H9 (cell line): ENCODE measurements at regions not wholly inside any gene's neighbourhood (a gene's known extent, or its start where the extent isn't known, plus 50 kb on each side); places are given as distances from the start of the nearest gene placed in this dataset.

ENCODE experiments used
- DNase-seq: peaks from one replicate; pipeline ENCODE4 v3.0.0-alpha.2; 2017
- H2AFZ ChIP-seq: one replicate; pipeline ENCODE4 v1.6.1; 2013; ENCODE audit warnings: mild to moderate bottlenecking, low read length, control low read depth, moderate library complexity
- H2AK5ac ChIP-seq: 2 replicates; pipeline ENCODE4 v1.6.1; 2013; ENCODE audit warnings: low read length, control low read depth, mixed read lengths; ENCODE audit not compliant: insufficient read length
- H2BK120ac ChIP-seq: one replicate; pipeline ENCODE4 v1.6.1; 2013; ENCODE audit warnings: low read depth, mild to moderate bottlenecking, low read length, control low read depth, inconsistent platforms; ENCODE audit not compliant: poor library complexity, severe bottlenecking
- H2BK12ac ChIP-seq: 2 replicates; pipeline ENCODE4 v1.6.1; 2013; ENCODE audit warnings: low read length, control low read depth, mixed read lengths, low read depth; ENCODE audit not compliant: insufficient read length
- H2BK15ac ChIP-seq: 2 replicates; pipeline ENCODE4 v1.6.1; 2013; ENCODE audit warnings: low read depth, low read length, control low read depth
- H2BK20ac ChIP-seq: one replicate; pipeline ENCODE4 v1.6.1; 2013; ENCODE audit warnings: low read depth, mild to moderate bottlenecking, low read length, control low read depth, inconsistent platforms; ENCODE audit not compliant: poor library complexity, severe bottlenecking
- H2BK5ac ChIP-seq: 2 replicates; pipeline ENCODE4 v1.6.1; 2013; ENCODE audit warnings: low read length, control low read depth, mixed read lengths; ENCODE audit not compliant: insufficient read length
- H3K14ac ChIP-seq: 2 replicates; pipeline ENCODE4 v1.6.1; 2013; ENCODE audit warnings: low read length, control low read depth; ENCODE audit not compliant: insufficient read depth
- H3K18ac ChIP-seq: 2 replicates; pipeline ENCODE4 v1.6.1; 2013; ENCODE audit warnings: low read depth, mild to moderate bottlenecking, mixed read lengths, low read length, control low read depth; ENCODE audit not compliant: insufficient read length
- H3K23ac ChIP-seq: 2 replicates; pipeline ENCODE4 v1.6.1; 2013; ENCODE audit warnings: low read length, control low read depth, mixed read lengths, low read depth; ENCODE audit not compliant: insufficient read length
- H3K23me2 ChIP-seq: 2 replicates; pipeline ENCODE4 v1.6.1; 2013; ENCODE audit warnings: low read depth, mild to moderate bottlenecking, mixed read lengths, low read length, control low read depth; ENCODE audit not compliant: insufficient read length, poor library complexity, severe bottlenecking
- H3K27ac ChIP-seq: 2 replicates; pipeline ENCODE4 v1.5.1; 2013; ENCODE audit warnings: low read length, control low read depth, mixed read lengths, low read depth; ENCODE audit not compliant: insufficient read length
- H3K27me3 ChIP-seq: 2 replicates; pipeline ENCODE4 v1.6.1; 2013; ENCODE audit warnings: low read length, control low read depth, inconsistent platforms; ENCODE audit not compliant: insufficient read depth
- H3K4ac ChIP-seq: 2 replicates; pipeline ENCODE4 v1.6.1; 2013; ENCODE audit warnings: low read depth, mild to moderate bottlenecking, control low read depth, inconsistent platforms, low read length, moderate library complexity
- H3K4me1 ChIP-seq: 2 replicates; pipeline ENCODE4 v1.6.1; 2013; ENCODE audit warnings: low read length, control low read depth, inconsistent platforms; ENCODE audit not compliant: insufficient read depth
- H3K4me2 ChIP-seq: 2 replicates; pipeline ENCODE4 v1.6.1; 2013; ENCODE audit warnings: low read length, control low read depth, mixed read lengths; ENCODE audit not compliant: insufficient read length, insufficient read depth
- H3K56ac ChIP-seq: 2 replicates; pipeline ENCODE4 v1.6.1; 2013; ENCODE audit warnings: low read depth, mild to moderate bottlenecking, mixed read lengths, low read length, control low read depth; ENCODE audit not compliant: insufficient read length
- H3K79me1 ChIP-seq: 2 replicates; pipeline ENCODE4 v1.6.1; 2013; ENCODE audit warnings: low read depth, mild to moderate bottlenecking, moderate library complexity, low read length, control low read depth, inconsistent platforms; ENCODE audit not compliant: insufficient read depth, poor library complexity, severe bottlenecking
- H3K79me2 ChIP-seq: 2 replicates; pipeline ENCODE4 v1.6.1; 2013; ENCODE audit warnings: low read length, control low read depth, inconsistent platforms; ENCODE audit not compliant: insufficient read depth
- H3K9ac ChIP-seq: 2 replicates; pipeline ENCODE4 v1.6.1; 2013; ENCODE audit warnings: low read length, control low read depth, mixed read lengths; ENCODE audit not compliant: insufficient read length; ENCODE audit errors: extremely low read depth
- H3K9me3 ChIP-seq: one replicate; pipeline ENCODE4 v1.6.1; 2013; ENCODE audit warnings: low read depth, low read length, inconsistent platforms; ENCODE audit not compliant: control insufficient read depth
- H3T11ph ChIP-seq: one replicate; pipeline ENCODE4 v1.6.1; 2013; ENCODE audit warnings: mild to moderate bottlenecking, low read length, control low read depth, inconsistent platforms
- H4K20me1 ChIP-seq: one replicate; pipeline ENCODE4 v1.6.1; 2013; ENCODE audit not compliant: control insufficient read depth, insufficient read length, insufficient read depth
- H4K5ac ChIP-seq: 2 replicates; pipeline ENCODE4 v1.6.1; 2013; ENCODE audit warnings: low read depth, mild to moderate bottlenecking, mixed read lengths, low read length, control low read depth; ENCODE audit not compliant: insufficient read length
- H4K8ac ChIP-seq: replicated peaks from 2 replicates; pipeline ENCODE4 v1.6.1; 2013; ENCODE audit warnings: low read length, control low read depth, mixed read lengths, low read depth; ENCODE audit not compliant: insufficient read length
- H4K91ac ChIP-seq: 2 replicates; pipeline ENCODE4 v1.6.1; 2013; ENCODE audit warnings: low read depth, mild to moderate bottlenecking, moderate library complexity, mixed read lengths, low read length, control low read depth; ENCODE audit not compliant: insufficient read length
- H3K27ac Mint-ChIP-seq, 3 experiments: 2 replicates in 2 of 3; 3 replicates in 1 of 3; pipeline ENCODE4 v1.8.0; 2020 to 2021; ENCODE audit warnings: mixed read lengths in 3 of 3, mild to moderate bottlenecking in 1 of 3, moderate library complexity in 1 of 3
- H3K27me3 Mint-ChIP-seq: 2 replicates; pipeline ENCODE4 v1.8.0; 2021; ENCODE audit warnings: low read depth, mild to moderate bottlenecking, moderate library complexity, mixed read lengths
- H3K36me3 Mint-ChIP-seq, 3 experiments: 2 replicates in 2 of 3; 3 replicates in 1 of 3; pipeline ENCODE4 v1.8.0; 2020 to 2021; ENCODE audit warnings: low read depth in 3 of 3, mixed read lengths in 3 of 3; ENCODE audit not compliant: insufficient read depth in 1 of 3
- H3K4me1 Mint-ChIP-seq, 2 experiments: 2 replicates each; pipeline ENCODE4 v1.8.0; 2020; ENCODE audit warnings: mixed read lengths in 2 of 2
- H3K4me3 Mint-ChIP-seq, 2 experiments: 2 replicates in 1 of 2; 3 replicates in 1 of 2; pipeline ENCODE4 v1.8.0; 2020 to 2021; ENCODE audit warnings: mild to moderate bottlenecking in 2 of 2, mixed read lengths in 2 of 2, moderate library complexity in 1 of 2
- H3K9me3 Mint-ChIP-seq, 2 experiments: 2 replicates in 1 of 2; 3 replicates in 1 of 2; pipeline ENCODE4 v1.8.0; 2020; ENCODE audit warnings: mild to moderate bottlenecking in 2 of 2, mixed read lengths in 2 of 2, moderate library complexity in 1 of 2
- WGBS: extraction: QIAGEN DNeasy Blood & Tissue Kit; methylation state at CpG from one replicate; pipeline ENCODE4 v1.1.7; 2013; ENCODE audit warnings: missing lambda C conversion rate, low lambda C conversion rate, mixed read lengths; ENCODE audit not compliant: insufficient read length; ENCODE audit errors: extremely low coverage; 5-methylcytosine and 5-hydroxymethylcytosine counted together
- TF ChIP-seq, protein P1 (sequence below): fragments of 200-600 bp; sonication (generic); conservative IDR thresholded peaks from 3 replicates; pipeline ENCODE4 v1.8.0; 2021; ENCODE audit warnings: antibody characterized with exemption, mild to moderate bottlenecking

DNA sequence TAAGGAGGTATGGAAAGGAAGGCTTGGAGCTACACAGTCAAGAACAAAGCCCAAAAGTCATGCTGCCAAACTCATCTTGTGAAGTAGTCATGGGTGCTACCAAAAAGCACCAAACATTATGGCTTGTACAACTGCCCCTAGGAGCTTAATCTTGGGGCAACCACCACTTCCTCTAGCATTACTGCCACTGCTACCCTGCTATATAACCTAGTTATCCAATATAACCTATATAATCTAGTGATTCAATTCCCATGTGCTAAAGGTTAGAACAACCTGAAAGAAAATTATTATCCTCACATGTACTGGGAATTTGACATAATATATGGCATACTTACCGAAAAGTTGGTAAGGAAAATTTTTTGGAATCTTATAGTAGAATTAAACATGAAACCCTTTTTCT lies 102.6 kb upstream of the RBBP8 start:
- Histone ChIP-seq H3K27ac (no peak overlapping the region), H2BK12ac (no peak overlapping the region), H2AK5ac (no peak overlapping the region), H2BK15ac (no peak overlapping the region), H2AFZ (no peak overlapping the region), H3K27me3 (no peaks in the 10 kb centered on the region), H3K23ac (no peak overlapping the region), H3K56ac (no peak overlapping the region), H4K5ac (no peak overlapping the region), H3K79me2 (no peaks in the 10 kb centered on the region), H3K4me1 (peaks cover 3% of the 10 kb centered on the region; the same call in 1 of the 2 replicates), H3K4ac (no peak overlapping the region), H3K18ac (no peak overlapping the region), H4K8ac (no peak overlapping the region), H3K23me2 (no peaks in the 10 kb centered on the region), H2BK120ac (no peak overlapping the region), H2BK20ac (no peak overlapping the region), H4K20me1 (no peaks in the 10 kb centered on the region), H2BK5ac (no peak overlapping the region), H4K91ac (no peak overlapping the region), H3K14ac (no peak overlapping the region), H3K4me2 (no peak overlapping the region), H3K79me1 (no peaks in the 10 kb centered on the region), H3K9ac (no peak overlapping the region), H3T11ph (no peak overlapping the region), H3K9me3 (no peaks in the 10 kb centered on the region)
- Mint-ChIP-seq H3K27ac (no peak overlapping the region), H3K4me3 (no peak overlapping the region), H3K36me3 (no peaks in the 10 kb centered on the region), H3K27me3 (no peaks in the 10 kb centered on the region), H3K4me1 (peaks cover 11 to 18% of the 10 kb centered on the region in 2 experiments), H3K9me3 (no peaks in the 10 kb centered on the region)
- WGBS = no CpG with 5 or more reads among the region's 1 CpG
- DNase-seq = no peak
- TF ChIP-seq, protein P1, sequence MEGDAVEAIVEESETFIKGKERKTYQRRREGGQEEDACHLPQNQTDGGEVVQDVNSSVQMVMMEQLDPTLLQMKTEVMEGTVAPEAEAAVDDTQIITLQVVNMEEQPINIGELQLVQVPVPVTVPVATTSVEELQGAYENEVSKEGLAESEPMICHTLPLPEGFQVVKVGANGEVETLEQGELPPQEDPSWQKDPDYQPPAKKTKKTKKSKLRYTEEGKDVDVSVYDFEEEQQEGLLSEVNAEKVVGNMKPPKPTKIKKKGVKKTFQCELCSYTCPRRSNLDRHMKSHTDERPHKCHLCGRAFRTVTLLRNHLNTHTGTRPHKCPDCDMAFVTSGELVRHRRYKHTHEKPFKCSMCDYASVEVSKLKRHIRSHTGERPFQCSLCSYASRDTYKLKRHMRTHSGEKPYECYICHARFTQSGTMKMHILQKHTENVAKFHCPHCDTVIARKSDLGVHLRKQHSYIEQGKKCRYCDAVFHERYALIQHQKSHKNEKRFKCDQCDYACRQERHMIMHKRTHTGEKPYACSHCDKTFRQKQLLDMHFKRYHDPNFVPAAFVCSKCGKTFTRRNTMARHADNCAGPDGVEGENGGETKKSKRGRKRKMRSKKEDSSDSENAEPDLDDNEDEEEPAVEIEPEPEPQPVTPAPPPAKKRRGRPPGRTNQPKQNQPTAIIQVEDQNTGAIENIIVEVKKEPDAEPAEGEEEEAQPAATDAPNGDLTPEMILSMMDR = no peak
